Renal pelvis (tissue), 1 donor: ENCODE measurements at regions not wholly inside any gene's neighbourhood (a gene's known extent, or its start where the extent isn't known, plus 50 kb on each side); places are given as distances from the start of the nearest gene placed in this dataset.

Source experiments
- DNase-seq: peaks from one replicate; pipeline ENCODE4 v3.0.0-alpha.2; 2013

DNA sequence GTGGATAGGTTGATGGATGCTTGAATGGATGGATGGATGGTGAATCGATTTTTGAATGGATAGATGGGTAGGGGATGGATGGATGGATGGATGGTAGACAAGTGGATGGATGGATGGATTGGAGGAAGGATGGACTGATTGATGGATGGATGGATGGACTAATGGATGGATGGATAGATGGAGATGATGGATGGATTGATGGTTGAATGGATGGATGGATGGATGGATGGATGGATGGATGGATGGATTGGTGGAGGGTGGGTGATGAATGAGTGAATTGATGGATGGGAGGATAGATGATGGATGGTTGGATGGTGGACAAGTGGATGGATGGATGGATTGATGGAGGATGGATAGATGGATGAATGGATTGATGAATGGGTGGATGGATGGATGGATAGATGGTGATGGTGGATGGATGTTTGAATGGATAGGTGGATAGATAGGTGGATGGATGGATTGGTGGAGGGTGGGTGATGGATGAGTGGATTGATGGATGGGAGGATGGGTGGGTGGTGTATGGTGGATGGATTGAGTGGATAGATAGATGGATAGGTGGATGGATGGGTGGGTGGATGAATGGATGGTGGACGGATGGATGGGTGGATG lies 1140.9 kb downstream of the BRD1 start:
- no peak for DNase-seq

DNA sequence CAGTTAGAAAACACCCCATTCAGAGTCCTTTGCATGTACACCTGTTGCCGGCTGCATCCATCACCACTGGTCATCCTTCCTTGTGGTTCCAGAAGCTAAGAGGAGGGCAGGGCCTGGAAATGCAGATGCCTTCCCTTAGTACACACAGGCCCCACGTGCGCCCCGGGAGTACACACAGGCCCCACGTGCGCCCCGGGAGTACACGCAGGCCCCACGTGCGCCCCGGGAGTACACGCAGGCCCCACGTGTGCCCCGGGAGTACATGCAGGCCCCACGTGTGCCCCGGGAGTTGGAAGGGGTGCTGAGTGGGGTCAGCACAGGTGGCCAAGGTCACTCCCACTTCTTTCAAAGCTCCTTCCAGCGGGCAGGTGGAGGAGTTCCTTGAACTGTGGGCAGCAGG lies 1141.9 kb downstream of the BRD1 start:
- no peak for DNase-seq

DNA sequence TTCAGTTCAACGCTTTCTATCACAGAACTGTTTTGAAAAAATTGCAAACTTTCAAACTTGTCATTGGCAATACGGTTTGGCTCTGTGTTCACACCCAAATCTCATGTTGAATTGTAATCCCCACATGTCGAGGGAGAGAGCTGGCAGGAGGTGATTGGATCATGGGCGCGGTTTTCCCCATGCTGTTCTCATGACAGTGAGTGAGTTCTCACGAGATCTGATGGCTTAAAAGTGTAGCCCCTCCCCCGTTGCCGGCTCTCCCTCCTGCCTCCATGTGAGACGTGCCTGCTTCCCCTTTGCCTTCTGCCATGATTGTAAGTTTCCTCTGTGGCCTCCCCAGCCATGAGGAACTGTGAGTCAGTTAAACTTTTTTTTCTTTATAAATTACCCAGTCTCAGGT lies 1144.0 kb downstream of the BRD1 start:
- DNase-seq, result no peak

DNA sequence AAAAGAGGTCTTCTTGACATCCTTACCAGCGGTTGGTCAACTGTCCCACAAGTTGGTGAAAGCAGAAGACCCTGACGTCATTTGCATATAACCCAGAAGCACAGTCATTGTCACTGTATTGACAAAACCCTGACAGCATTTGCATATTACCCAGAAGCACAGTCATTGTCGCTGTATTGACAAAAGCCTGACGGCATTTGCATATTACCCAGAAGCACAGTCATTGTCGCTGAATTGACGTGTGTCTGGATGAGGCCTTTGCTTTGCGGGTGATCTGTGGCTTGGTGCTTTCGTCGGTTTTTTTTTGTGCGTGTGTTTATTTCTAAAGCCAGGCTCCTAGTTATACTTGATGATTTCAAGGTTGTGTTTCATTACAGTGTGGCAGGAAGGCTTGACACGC lies 1145.2 kb downstream of the BRD1 start:
- no peak for DNase-seq

DNA sequence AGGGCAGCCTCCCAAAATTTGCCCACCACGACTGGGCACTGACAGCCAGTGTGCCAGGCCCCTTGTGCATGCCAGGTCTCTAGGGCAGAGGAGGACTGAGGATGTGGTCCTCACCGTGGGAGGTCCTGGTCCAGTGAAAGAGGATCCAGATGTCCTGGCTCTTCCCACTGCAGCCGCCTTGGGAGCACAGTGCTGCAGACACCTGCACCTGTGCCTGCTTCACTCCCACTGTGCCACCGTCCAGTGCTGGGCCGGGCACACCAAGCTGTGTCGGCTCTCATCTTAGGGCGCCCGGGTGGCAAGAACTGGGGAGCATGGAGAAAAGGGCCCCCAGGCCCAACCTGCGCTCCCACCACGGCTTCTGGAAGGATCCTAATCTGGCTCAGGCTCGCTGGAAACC lies 1147.1 kb downstream of the BRD1 start:
- no peak for DNase-seq

DNA sequence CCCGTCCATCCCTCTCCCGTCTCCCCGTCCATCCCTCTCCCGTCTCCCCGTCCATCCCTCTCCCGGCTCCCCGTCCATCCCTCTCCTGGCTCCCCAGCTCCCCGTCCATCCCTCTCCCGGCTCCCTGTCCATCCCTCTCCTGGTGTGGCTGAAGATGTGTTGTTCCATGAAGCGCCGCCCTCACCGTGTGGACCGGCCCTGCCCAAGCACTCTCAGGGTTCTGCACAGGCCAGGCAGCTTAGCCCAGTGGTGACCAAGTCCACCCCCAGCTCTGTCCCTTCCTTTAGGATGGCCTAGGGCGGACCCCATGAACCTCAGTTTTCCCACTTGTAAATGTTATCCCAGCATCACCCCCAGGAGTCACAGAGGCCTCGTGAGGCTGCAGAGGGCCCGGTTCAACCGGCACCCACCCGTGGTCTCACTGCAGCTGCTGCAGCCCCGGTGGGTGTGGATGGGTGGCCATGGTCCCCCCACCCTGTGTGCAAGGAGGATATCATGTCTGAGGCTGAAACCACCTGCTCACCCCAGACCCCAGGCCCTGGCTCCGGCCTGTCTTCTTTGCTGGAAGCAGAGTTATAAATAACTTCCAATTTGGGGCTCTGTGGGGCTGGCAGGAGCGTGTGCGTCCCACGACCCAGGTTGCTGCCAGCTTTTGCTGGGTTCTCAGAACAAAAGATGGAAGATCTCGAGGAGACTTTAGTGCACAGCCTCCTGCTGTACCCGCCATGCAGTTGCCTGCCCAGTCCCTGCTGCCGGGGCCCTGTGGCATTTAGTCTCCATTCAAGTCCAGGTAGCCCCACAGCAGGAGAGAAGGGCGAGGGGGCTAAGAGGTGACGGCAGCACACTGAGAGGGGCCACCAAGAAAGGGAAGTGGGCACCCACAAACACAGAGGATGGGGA lies 1147.8 kb downstream of the BRD1 start:
- DNase-seq, result no peak

DNA sequence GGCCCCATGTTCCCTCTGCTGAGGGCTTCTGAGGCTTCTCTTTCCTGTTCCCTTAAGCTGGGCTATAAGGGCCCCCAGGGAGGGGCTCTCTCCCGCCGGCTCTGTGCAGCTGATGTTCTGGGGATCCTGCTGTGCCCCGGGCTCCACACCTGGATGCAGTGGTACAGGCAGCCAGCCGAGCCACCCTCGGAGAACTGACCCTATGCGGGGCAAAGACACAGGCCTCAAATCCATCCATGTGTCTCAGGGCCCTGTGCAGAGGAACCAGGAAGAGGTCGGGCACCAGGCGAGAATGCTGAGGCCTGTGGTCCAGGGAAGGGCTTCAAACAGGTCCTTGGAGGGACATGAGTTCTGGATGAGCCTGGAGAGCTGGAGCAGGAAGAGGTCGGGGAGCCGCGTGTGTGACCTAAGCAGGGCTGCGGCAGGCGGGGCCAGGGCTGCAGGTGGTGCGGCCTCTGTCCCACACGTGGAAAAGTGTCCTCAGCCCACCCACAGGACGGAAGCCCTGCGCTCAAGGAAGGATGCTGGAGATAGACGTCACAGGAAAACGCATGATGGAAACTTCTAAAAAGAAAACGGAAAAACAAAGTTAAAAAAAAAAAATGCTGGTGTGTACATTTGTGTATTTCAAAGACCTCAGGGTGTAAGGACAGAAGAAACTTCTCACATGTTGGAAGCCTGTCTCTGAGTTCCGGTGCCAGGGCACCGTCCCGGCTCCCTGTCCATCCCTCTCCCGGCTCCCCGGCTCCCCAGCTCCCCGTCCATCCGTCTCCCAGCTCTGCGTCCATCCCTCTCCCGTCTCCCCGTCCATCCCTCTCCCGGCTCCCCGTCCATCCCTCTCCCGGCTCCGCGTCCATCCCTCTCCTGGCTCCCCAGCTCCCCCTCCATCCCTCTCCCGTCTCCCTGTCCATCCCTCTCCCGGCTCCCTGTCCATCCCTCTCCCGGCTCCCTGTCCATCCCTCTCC lies 1149.2 kb downstream of the BRD1 start:
- DNase-seq, result no peak

DNA sequence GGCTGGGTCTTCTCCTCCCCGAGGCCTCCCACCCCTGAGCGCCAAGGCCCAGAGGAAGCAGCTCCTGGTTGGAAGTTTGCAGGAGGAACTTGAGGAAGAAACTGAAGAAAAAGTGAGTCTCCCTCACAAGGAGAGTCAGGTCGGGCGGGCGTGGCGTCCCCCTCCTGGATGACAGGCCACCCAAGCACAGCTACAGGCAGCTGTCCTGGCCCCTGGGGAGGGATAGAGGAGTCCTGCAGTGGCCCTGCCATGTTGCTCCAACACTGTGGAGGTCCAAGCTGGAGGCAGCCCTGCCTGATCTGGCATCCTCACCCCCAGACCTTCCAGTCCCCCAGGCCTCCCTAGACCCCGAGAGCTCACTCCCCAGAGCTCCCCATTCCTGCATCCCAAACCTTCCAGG lies 1150.1 kb downstream of the BRD1 start:
- DNase-seq, result no peak

DNA sequence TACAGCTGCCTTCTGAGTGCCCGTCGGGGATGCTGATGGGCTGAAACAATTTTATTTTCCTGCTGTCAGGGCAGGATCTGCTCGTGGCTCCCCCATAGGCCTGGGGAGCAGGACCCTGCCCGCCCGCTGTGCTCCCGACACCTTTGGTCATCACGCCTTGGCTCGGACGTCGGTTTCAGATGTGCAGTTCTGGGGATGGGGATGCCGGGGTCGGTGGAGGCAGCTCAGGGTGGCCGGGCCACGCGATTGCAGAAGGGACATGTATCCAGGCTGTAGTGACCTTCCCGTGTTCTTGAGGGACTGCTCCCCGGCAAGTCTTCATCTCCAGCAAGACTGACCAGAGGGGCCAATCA lies 1150.5 kb downstream of the BRD1 start:
- no peak for DNase-seq

DNA sequence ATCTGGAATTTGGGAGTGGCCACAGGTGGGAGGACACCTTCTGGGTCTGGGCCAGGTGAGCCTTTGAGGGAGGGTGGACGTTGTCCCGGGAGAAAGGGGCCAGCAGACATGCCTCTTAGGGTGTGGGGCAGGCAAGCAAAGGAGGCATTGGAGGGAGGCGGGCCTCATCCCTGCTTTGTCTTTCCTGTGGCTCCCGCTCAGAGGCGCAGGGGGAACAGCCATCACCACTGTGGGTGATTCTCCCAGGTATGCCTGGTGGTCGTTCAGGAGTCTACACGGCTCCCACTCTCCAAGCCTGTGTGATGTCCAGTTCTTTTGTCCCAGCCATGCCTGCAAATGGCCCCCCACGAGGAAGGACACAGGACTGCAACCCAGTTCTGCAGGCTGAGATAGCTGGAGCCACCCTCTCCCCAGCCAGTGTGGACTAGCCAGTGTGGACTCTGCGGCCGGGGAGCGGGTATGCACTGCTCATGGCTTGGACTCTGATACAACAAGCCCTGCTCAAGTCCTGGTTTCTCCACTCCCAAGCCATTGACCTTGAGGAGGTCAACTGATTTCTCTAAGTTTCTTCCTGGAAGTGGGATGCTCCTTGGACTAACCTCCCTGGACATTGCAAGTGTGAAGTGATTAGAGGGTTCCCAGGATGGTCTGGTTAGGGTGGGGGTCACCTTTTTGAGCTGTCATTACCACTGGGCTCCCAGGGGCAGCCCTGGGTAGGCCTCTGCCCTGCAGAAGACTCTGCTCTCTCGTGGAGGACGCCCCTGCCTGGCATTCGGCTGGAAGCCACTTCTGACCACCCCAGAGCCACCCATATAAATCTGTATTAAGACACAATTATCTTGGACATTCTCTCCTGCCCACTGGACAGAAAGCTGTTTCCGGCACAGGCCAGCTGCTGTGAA lies 1151.2 kb downstream of the BRD1 start:
- DNase-seq, result no peak

DNA sequence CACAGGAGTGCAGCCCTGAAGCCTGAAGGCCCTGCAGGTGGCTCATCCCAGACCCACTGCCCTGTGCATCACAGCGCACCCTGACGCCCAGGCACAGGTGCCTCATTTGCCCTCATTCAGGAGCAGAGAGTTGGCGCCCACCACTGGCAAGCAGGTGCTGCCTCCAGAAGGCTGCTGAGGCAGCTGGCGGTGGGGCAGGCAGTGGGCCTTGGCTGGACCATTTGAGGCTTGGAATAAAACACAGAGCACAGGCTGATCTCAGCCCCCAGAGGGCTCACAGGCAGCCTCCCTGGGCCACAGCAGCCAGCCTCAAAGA lies 1151.9 kb downstream of the BRD1 start:
- no peak for DNase-seq

DNA sequence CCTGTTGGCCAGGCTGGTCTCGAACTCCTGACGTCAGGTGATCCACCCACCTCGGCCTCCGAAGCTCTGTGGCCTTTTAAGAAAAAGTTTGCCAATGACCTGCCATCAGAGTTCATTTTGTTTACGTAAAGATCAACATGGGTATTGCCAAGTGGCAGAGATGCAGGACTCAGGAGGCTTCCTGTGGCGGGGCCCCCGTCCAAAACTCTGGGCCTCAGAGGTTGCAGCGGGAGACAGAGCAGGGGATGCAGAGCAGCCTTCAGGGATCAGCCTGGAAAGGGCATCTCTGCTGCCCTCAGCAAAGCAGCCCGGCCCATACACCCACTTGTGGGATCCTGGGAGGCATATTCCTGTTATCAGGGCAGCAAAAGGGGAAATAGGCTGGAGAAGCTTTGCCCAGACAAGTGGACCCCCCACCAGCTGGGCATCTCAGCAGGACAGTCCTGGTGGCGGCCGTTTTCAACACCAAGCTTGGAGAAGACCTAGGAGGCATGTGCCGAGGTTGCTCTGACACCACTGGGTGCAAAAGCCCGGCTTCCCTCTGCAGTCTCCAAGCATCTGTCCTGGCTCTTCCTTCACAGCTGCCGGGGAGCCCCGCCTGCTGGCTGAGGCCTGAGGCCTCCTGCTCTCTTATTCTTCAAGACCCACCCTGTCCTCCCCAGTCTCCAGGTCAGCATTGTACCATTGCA lies 1152.4 kb downstream of the BRD1 start:
- DNase-seq, result no peak

DNA sequence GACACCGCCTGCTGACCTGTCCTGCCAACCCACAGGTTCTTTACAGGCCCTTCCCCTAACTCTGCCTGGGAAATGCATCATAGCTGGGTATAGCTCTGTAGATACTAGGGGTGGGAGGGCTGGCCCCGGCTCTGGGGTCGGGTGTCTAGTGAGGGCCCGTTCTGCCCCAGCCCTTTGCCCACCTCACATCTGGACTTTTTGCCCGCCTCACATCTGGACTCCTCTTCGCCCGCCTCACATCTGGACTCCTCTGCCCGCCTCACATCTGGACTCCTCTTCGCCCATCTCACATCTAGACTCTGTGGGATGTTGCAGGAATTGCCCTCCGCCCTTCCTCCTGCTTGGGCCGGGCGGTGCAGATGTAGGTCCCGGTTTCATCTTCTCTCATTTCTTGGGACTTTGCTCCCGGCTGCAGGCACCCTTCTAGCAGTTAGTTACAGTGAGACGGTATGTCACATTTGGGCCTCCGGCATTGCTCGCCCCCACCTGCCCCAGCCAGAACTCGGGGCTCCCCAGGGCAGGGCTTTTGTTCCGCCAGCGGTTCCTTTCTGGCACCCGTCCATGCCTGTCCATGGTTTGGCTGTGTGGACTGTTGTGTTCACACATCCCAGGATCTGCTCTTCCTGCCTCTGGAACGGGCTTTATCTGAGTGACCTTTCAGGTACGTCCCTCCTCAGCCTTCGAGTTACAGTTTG lies 1153.7 kb downstream of the BRD1 start:
- no peak for DNase-seq

DNA sequence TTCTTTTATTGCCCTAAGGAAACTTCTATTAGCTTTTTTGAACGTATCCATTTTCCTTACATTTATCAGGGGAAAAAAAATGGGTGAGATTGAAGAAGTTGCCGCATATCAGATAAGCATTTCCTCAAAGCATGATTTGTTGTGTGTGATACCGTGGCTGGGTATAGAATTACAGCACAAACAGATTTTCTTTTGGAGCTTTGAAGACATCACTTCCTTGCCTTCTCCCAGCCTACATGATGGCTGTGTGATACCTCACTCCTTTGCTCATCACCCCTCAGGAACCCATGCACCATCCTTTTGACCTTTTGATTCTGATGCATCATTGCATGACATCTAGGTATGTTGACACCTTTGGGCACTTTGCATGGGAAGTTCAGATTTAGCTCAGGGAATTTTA lies 1155.3 kb downstream of the BRD1 start:
- DNase-seq, result no peak

DNA sequence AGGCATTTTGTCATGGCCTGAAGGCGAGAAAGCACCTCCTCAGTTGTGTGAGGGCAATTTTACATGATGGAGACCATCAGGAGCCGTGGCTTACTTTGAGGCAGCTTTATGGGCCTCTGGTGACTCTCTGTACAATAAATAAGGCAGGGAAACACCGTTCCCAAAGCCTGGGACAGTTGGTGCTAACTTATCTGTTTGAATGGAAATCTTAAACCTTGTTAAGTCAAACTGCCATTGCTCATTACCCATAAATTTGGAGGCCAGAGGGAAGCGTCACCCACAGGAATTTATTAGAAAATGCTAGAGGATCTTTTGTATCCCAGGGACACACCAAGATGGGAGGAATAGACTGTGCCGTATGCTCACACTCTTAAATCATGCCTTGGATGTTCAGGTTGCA lies 1156.9 kb downstream of the BRD1 start:
- DNase-seq, result peak; percentile 19

DNA sequence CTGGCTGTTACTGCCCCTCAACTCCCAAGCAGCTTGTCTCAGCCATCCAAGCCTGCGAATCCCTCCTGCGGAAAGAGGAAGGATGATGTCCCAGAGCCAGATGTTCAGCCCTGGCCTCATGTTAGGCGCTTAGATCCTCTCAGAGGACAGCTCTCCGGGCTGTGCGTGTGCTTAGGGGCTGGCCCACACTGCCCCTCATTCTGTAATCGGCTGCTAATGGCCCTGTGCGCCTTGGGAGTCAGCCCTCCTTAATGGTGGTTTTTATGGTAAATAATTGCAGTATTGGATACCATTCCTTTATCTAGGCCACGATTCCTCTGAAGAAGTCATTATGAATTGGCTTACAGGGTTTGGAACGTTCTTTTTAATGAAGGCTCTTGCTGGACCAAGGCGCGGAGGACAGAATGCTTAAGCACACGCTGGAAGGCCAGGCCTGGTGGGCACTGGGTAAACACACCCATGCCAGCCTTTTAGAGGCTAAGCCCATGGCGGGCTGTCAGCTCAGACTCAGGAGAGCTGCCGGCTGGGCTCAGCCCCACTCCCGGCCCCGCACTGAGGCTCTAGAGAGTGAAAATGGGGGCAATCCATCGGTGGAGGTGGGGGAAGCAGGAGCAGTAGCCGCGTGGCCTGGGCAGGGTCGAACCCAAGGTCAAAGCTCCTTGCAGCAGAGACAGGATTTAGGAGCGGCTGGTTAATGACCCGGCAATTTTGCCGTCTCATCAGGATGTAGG lies 1157.5 kb downstream of the BRD1 start:
- DNase-seq, result peak; percentile 5

DNA sequence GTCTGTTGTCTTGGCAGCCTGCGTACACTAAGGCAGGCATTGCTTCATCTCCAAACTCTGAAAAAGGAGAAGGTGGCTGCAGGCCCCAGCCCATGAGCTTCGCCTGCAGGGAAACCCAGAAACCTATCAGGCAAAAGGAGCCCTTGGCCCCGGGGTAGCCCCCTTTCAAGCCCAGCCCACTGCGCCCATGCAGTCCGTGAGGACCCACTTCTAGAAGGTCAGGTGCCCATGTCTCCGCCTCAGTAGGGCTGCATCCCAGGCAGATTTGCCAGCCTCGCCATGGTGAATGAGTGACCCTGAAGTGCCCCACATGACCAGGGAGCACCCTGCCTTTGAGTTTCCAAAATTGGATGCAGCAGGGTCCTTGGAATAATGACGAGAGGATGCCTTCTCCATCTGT lies 1158.4 kb downstream of the BRD1 start:
- DNase-seq, result no peak

DNA sequence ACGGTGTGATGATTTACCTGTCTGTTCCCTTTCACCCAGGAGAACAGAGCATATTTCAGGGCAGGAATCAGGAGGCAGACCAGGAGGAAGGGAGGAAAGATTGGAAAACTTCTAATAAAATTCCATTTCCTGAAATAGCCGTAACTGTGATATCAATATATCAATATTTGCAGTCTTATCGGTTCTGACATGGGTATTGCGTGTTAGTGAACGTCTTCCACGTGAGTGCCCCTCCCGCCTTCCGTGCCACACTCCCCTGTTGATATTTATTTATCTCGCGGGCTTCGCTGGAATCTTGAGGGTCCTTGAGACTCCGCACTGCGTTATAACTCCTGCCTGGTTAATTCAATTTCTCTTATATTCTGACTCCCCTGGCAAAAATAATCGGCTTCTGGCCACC lies 1160.4 kb downstream of the BRD1 start:
- no peak for DNase-seq

DNA sequence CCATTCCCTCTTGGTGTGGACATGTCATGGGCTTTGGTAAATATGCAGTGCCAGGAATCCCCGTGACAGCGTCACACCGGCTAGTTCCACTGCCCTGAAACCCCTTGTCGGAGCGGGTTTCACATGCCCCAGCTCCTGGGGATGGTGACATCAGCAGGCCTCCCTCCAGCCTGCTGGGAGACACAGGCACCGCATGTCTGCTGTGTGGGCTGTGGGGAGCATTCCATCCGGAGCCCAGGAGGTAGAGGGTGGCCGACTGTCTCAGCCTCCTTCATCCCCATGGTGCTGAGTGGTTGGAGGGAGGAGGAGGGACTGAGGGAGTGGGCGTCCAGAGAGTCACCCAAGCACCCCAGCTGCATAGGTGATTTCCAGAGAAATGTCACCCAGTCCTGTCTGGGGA lies 1161.1 kb downstream of the BRD1 start:
- no peak for DNase-seq
